Upper lobe of left lung (tissue), 6 donors: ENCODE measurements at regions not wholly inside any gene's neighbourhood (a gene's known extent, or its start where the extent isn't known, plus 50 kb on each side); places are given as distances from the start of the nearest gene placed in this dataset.
A peak's percentile ranks its signal among the peaks of the same experiment; 100 is the strongest.

Experiments used
- ATAC-seq, 2 donors: fragments of 200-7000 bp; cut with Tn5 transposase; one replicate each; pipeline ENCODE4 v1.9.1; 2022; ENCODE audit warnings: mild to moderate bottlenecking in 2 of 2, moderate library complexity in 2 of 2; ENCODE audit not compliant: low FRiP score in 2 of 2
- DNase-seq, 2 donors: peaks; one replicate each; pipeline ENCODE4 v3.0.0-alpha.2; 2019 to 2020
- H3K27ac ChIP-seq, 4 donors: fragments of 200-600 bp; sonication (generic); one replicate each; pipeline ENCODE4 v1.5.1; 2016 to 2019
- H3K27me3 ChIP-seq, 4 donors: fragments of 200-600 bp; sonication (generic); one replicate each; pipeline ENCODE4 v1.5.1; 2017 to 2019
- H3K36me3 ChIP-seq, 4 donors: fragments of 200-600 bp; sonication (generic); one replicate each; pipeline ENCODE4 v1.5.1; 2016 to 2019
- H3K4me1 ChIP-seq, 4 donors: fragments of 200-600 bp; sonication (generic); one replicate each; pipeline ENCODE4 v1.5.1; 2018 to 2019
- H3K4me3 ChIP-seq, 4 donors: fragments of 200-600 bp; sonication (generic); one replicate each; pipeline ENCODE4 v1.5.1; 2017 to 2019; ENCODE audit warnings: mild to moderate bottlenecking in 2 of 4, moderate library complexity in 1 of 4
- H3K9me3 ChIP-seq, 4 donors: fragments of 200-600 bp; sonication (generic); one replicate each; pipeline ENCODE4 v1.5.1; 2018 to 2019
- EP300 ChIP-seq, 4 donors: sonication (generic); formaldehyde crosslinking; IDR thresholded peaks; one replicate each; pipeline ENCODE4 v1.5.1; 2017; ENCODE audit warnings: antibody characterized with exemption in 4 of 4, control low read depth in 2 of 4
- POLR2A ChIP-seq, 4 donors: fragments of 450-650 bp; IDR thresholded peaks; one replicate each; pipeline ENCODE4 v1.5.1; 2016 to 2017; ENCODE audit warnings: antibody characterized with exemption in 4 of 4, mild to moderate bottlenecking in 2 of 4
- POLR2AphosphoS5 ChIP-seq, 2 donors: sonication (generic); formaldehyde crosslinking; IDR thresholded peaks; one replicate each; pipeline ENCODE4 v1.5.1; 2017; ENCODE audit warnings: antibody characterized with exemption in 2 of 2
- WGBS, 2 donors: methylation state at CpG; one replicate each; pipeline ENCODE4 v1.1.5; 2017 to 2018; 5-methylcytosine and 5-hydroxymethylcytosine counted together
- TF ChIP-seq, protein P1 (sequence below), 6 experiments: fragments of 450-650 bp in 4 of 6; fragments of 200-600 bp in 2 of 6; sonication (generic) in 2 of 6; IDR thresholded peaks; one replicate each; pipeline ENCODE4 v1.5.1; 2016 to 2019; ENCODE audit warnings: antibody characterized with exemption in 6 of 6
- donor health status: DM: no; HTN: no; CAD: no; lungs with moderate emphysema.
- donor health status: DM: no; HTN: yes; CAD: no; lungs with severe emphysema.

DNA sequence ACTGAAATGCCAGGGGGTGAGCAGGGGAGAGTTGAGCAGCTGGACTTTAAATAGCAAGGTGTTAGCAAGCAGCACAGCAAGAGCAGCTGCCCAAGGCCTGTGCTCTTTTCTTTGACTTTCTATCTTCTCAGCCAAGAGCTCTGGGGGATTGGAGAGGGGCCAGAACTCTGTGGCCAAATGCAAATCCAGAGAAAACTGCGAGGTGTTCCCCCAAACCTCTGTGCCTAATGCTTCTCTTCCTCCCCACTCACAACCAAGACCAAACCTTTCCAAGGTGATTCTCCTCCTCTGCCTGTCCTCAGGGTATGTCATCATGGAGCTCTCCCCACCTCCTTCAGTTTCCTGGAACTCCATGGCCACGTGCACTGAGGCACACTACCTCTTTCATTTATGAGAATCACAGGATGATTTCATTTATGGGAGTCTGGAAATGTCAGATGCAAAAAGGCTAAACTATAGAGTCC, 118.7 kb upstream of the WWC1 start:
- no peaks in the 10 kb centered on the region for H3K27me3 ChIP-seq
- H3K9me3 ChIP-seq = no peaks in the 10 kb centered on the region
- no peak for ATAC-seq
- H3K4me3 ChIP-seq = no peak overlapping the region
- no peaks in the 10 kb centered on the region for H3K4me1 ChIP-seq
- no peaks in the 10 kb centered on the region for H3K36me3 ChIP-seq
- 45 to 73% methylated on average over 2 of the region's 2 CpGs for WGBS, 2 donors
- TF ChIP-seq, protein P1, sequence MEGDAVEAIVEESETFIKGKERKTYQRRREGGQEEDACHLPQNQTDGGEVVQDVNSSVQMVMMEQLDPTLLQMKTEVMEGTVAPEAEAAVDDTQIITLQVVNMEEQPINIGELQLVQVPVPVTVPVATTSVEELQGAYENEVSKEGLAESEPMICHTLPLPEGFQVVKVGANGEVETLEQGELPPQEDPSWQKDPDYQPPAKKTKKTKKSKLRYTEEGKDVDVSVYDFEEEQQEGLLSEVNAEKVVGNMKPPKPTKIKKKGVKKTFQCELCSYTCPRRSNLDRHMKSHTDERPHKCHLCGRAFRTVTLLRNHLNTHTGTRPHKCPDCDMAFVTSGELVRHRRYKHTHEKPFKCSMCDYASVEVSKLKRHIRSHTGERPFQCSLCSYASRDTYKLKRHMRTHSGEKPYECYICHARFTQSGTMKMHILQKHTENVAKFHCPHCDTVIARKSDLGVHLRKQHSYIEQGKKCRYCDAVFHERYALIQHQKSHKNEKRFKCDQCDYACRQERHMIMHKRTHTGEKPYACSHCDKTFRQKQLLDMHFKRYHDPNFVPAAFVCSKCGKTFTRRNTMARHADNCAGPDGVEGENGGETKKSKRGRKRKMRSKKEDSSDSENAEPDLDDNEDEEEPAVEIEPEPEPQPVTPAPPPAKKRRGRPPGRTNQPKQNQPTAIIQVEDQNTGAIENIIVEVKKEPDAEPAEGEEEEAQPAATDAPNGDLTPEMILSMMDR (IDR thresholded peaks at IDR 0.05) = no peak
- TF ChIP-seq POLR2A (IDR thresholded peaks at IDR 0.05) = no peak
- TF ChIP-seq EP300 (IDR thresholded peaks at IDR 0.05) = no peak
- TF ChIP-seq POLR2AphosphoS5 (IDR thresholded peaks at IDR 0.05) = no peak
- no peak overlapping the region for H3K27ac ChIP-seq
- DNase-seq = no peak

DNA sequence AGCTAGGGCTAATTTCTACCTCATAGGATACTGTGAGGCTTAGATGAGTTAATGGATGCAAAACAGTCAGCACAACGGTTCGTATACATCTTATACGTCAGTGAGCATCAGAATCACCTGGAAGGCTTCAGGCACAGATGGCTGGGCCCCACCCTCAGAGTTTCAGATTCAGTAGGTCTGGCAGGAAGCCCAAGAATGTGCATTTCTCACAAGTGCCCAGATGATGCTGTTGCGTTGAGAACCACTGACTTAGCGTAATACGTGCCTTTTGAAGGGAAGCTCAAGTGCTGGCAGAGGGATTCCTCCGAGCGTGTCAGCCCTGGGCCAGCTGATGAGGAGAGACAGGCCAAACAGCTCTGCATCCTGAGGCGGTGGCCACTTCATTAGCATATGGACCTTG, 117.1 kb upstream of the WWC1 start:
- no peaks in the 10 kb centered on the region for H3K27me3 ChIP-seq
- DNase-seq = no peak
- no peak for ATAC-seq
- TF ChIP-seq POLR2A (IDR thresholded peaks at IDR 0.05) (no peak), POLR2AphosphoS5 (IDR thresholded peaks at IDR 0.05) (no peak), EP300 (IDR thresholded peaks at IDR 0.05) (no peak)
- TF ChIP-seq, protein P1 (IDR thresholded peaks at IDR 0.05) = no peak
- H3K36me3 ChIP-seq = no peaks in the 10 kb centered on the region
- no peaks in the 10 kb centered on the region for H3K9me3 ChIP-seq
- H3K27ac ChIP-seq = no peak overlapping the region
- no peak overlapping the region for H3K4me3 ChIP-seq
- 75 to 80% methylated on average over 5 to 9 of the region's 9 CpGs for WGBS, 2 donors
- H3K4me1 ChIP-seq = no peaks in the 10 kb centered on the region

DNA sequence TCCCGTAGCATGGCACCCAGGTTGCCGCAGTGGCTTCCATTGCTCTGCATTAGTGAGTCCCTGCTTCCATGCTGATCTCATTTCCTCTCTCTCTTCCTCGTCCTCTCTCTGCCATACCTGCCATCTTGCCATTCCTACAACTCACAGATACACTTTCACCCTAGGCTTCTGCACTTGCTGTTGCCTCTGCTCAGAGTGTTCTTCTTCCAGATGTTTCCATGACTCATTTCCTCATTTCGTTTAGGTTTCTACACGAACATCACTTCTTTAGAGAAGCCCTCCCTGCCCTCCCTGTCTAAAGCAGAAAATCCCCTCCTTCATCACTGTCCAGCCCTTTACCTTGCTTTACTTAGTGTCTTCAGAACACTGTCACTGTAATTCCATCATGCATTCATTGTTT, 115.2 kb upstream of the WWC1 start:
- ATAC-seq = peak in 1 of 2 donors; percentile 3
- TF ChIP-seq, protein P1 (IDR thresholded peaks at IDR 0.05) = no peak
- TF ChIP-seq POLR2A (IDR thresholded peaks at IDR 0.05) (no peak), POLR2AphosphoS5 (IDR thresholded peaks at IDR 0.05) (no peak), EP300 (IDR thresholded peaks at IDR 0.05) (no peak)
- 64 to 73% methylated on average over 5 of the region's 5 CpGs for WGBS, 2 donors

DNA sequence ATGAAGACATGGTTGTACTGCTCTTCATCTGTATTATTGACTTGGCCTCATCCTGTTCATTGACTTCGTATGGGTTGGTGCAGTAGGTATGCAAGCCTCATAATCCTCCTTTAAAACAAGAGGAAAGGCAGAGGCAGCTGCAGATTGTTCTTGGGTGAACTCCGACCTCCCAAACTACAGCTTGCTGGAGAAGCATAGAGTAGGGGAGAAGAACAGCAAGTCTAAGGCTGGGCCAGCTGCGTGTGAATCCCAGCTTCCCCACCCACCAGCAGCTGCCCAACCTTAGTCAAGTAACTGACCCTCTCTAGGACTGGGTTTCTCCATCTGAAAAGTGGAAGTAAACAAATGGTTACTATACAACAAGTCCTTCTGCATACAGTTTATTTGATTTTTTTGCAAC, 114.5 kb upstream of the WWC1 start:
- no peak for TF ChIP-seq EP300 (IDR thresholded peaks at IDR 0.05)
- TF ChIP-seq POLR2A (IDR thresholded peaks at IDR 0.05) = no peak
- TF ChIP-seq POLR2AphosphoS5 (IDR thresholded peaks at IDR 0.05) = no peak
- TF ChIP-seq, protein P1 (IDR thresholded peaks at IDR 0.05) = no peak
- DNase-seq (no peak), ATAC-seq (peak in 1 of 2 donors; percentile 27)
- Histone ChIP-seq H3K27me3 (no peaks in the 10 kb centered on the region), H3K36me3 (no peaks in the 10 kb centered on the region), H3K4me3 (no peak overlapping the region), H3K9me3 (no peaks in the 10 kb centered on the region), H3K27ac (no peak overlapping the region), H3K4me1 (no peaks in the 10 kb centered on the region)
- WGBS, 2 donors = 83 to 84% methylated on average over 3 of the region's 3 CpGs

More for the DNA sequence above, 115.2 kb upstream of the WWC1 start:
- no peak overlapping the region for H3K27ac ChIP-seq
- H3K4me1 ChIP-seq = no peaks in the 10 kb centered on the region
- no peak for DNase-seq
- H3K36me3 ChIP-seq = no peaks in the 10 kb centered on the region
- no peaks in the 10 kb centered on the region for H3K9me3 ChIP-seq
- no peak overlapping the region for H3K4me3 ChIP-seq
- H3K27me3 ChIP-seq = no peaks in the 10 kb centered on the region

DNA sequence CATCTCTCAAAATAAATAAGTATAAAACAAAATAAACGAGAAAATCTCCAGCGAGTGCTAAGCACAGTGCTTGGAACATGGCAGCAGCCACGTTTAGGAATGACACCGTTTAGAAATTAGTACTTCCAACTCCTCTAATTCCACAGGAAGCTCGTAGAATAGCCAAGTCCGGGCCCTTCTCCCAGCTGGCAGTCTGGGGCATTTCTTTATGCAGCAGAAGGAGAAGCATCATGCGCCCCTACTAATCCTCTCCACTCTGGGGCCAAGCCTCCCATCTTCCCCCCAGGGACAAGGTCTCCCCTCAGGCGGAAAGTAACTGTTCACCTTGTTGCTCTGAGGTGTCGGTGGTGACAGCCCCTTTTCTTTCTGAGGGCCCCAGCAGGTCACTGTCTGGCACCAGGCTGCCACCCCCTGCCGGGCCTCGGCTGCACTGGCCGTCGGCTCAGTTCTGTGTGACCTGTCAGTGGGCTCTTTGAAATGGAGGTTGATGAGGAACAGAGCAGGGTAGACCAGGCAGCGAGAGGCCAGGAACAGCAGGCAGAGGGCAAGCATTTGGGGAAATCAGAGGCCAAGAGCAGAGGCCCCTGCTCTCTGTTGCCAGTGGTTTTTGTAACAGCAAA, 113.5 kb upstream of the WWC1 start:
- peak in 1 of 2 donors; percentile 65 for DNase-seq
- no peak overlapping the region for H3K27ac ChIP-seq
- no peak for ATAC-seq
- TF ChIP-seq POLR2A (IDR thresholded peaks at IDR 0.05) = no peak
- TF ChIP-seq EP300 (IDR thresholded peaks at IDR 0.05) = no peak
- TF ChIP-seq, protein P1 (IDR thresholded peaks at IDR 0.05) = no peak
- no peak for TF ChIP-seq POLR2AphosphoS5 (IDR thresholded peaks at IDR 0.05)
- H3K4me3 ChIP-seq = no peak overlapping the region
- no peaks in the 10 kb centered on the region for H3K27me3 ChIP-seq
- no peaks in the 10 kb centered on the region for H3K4me1 ChIP-seq
- WGBS, 2 donors = 78 to 81% methylated on average over 14 of the region's 14 CpGs
- H3K36me3 ChIP-seq = no peaks in the 10 kb centered on the region
- no peaks in the 10 kb centered on the region for H3K9me3 ChIP-seq
